NCI-H2081 (cell line): ENCODE measurements at regions not wholly inside any gene's neighbourhood (a gene's known extent, or its start where the extent isn't known, plus 50 kb on each side); places are given as distances from the start of the nearest gene placed in this dataset.

ENCODE experiments used
- DNase-seq, 2 experiments: peaks; one replicate each; lab custom pipeline; 2025; lab: John Stamatoyannopoulos, UW

- DNase-seq: no peak
Measured at GRCh38 chr14:21993070-21993469, 319.5 kb upstream of the OR4E1 start.

GRCh38 chr14:21991130-21991529 is 317.5 kb upstream of the OR4E1 start:
- DNase-seq: no peak

GRCh38 chr14:21990116-21990515 is 316.5 kb upstream of the OR4E1 start:
- peak in 1 of 2 experiments; percentile 2 for DNase-seq

- DNase-seq: no peak
Measured at GRCh38 chr14:21989090-21989489, 315.5 kb upstream of the OR4E1 start.

GRCh38 chr14:21988413-21988812 is 314.8 kb upstream of the OR4E1 start:
- DNase-seq: no peak

- DNase-seq: no peak
Measured at GRCh38 chr14:21987937-21988336, 314.3 kb upstream of the OR4E1 start.

GRCh38 chr14:21985081-21985480 is 311.5 kb upstream of the OR4E1 start:
- DNase-seq: no peak

- no peak for DNase-seq
Measured at GRCh38 chr14:21978999-21979314, 305.3 kb upstream of the OR4E1 start.

- DNase-seq: no peak
Measured at GRCh38 chr14:21978184-21978998, 304.8 kb upstream of the OR4E1 start.

GRCh38 chr14:21974741-21975140 is 301.1 kb upstream of the OR4E1 start:
- DNase-seq: no peak

- DNase-seq: no peak
Measured at GRCh38 chr14:21965042-21965441, 291.4 kb upstream of the OR4E1 start.

GRCh38 chr14:21964180-21964579 is 290.6 kb upstream of the OR4E1 start:
- DNase-seq: no peak

- no peak for DNase-seq
Measured at GRCh38 chr14:21960636-21961035, 287.0 kb upstream of the OR4E1 start.

- no peak for DNase-seq
Measured at GRCh38 chr14:21941885-21942284, 268.3 kb upstream of the OR4E1 start.

GRCh38 chr14:21940887-21941856 is 267.6 kb upstream of the OR4E1 start:
- no peak for DNase-seq

- DNase-seq: no peak
Measured at GRCh38 chr14:21939836-21940235, 266.2 kb upstream of the OR4E1 start.

GRCh38 chr14:21937996-21938395 is 264.4 kb upstream of the OR4E1 start:
- no peak for DNase-seq

GRCh38 chr14:21933681-21934080 is 260.1 kb upstream of the OR4E1 start:
- no peak for DNase-seq

- no peak for DNase-seq
Measured at GRCh38 chr14:21924479-21924878, 250.9 kb upstream of the OR4E1 start.

GRCh38 chr14:21923820-21924219 is 250.2 kb upstream of the OR4E1 start:
- DNase-seq: no peak

GRCh38 chr14:21921453-21921852 is 247.8 kb upstream of the OR4E1 start:
- DNase-seq: no peak

- peak; percentile 7 to 34 for DNase-seq
Measured at GRCh38 chr14:21917699-21918436, 244.2 kb upstream of the OR4E1 start.
